ENCODE measurements at regions not wholly inside any gene's neighbourhood (a gene's known extent, or its start where the extent isn't known, plus 50 kb on each side); places are given as distances from the start of the nearest gene placed in this dataset.

GRCh38 chr4:138875891-138876608 lies 139.5 kb upstream of the NOCT start:
- ChIA-PET CTCF (interaction anchor here (0.9 to 1.5 kb wide), 4 partner anchors 41 to 1752 kb away, joined by 3 to 9 read pairs (median 3); no protein-coding TSS in a partner anchor), POLR2A (no interaction called here)
- H3K4me2 ChIP-seq (ENCODE audit: insufficient read depth, low read length): no peak overlapping the region
- no peak overlapping the region for H3K4me3 ChIP-seq (replicated peaks in 1 of 3; ENCODE audit: insufficient read depth in 1 of 3, low read depth in 1 of 3, low read length in 3 of 3)
- H3K9ac ChIP-seq (replicated peaks; ENCODE audit: extremely low read depth, insufficient read depth, low read length): peak overlapping the region; percentile 4
- dilution Hi-C loops (cut with MboI; ENCODE audit: extremely low pct_ligation_motif_present, low sequenced_read_pairs) (no loop called here), intact Hi-C loops (cut with micrococcal nuclease) (loop anchor here (1.0 to 10.0 kb wide), 3 partner anchors 35 to 1141 kb away; partner anchors contain the start of gene SLC7A11)
- DNase-seq (ENCODE audit: low read depth, low spot score): peak; percentile 56
- H3K27me3 ChIP-seq (ENCODE audit: control insufficient read depth in 2 of 2, insufficient read depth in 2 of 2, low read length in 2 of 2): peaks cover 2 to 3% of the 10 kb centered on the region in 2 experiments
- H3K27ac ChIP-seq (ENCODE audit: insufficient read depth, low read depth, low read length): peak overlapping the region; percentile 78
- no peaks in the 10 kb centered on the region for H3K79me2 ChIP-seq (ENCODE audit: control insufficient read depth, insufficient read depth, low read length)
- no peak for TF ChIP-seq GATA2 (IDR thresholded peaks at IDR 0.05; ENCODE audit: insufficient read depth, insufficient read length, low read depth, low read length)
- TF ChIP-seq MYC (IDR thresholded peaks at IDR 0.05; ENCODE audit: low read depth, low read length): no peak
- TF ChIP-seq FOS (IDR thresholded peaks at IDR 0.05; ENCODE audit: borderline replicate concordance, insufficient read depth, low read length): peak; percentile 52
- TF ChIP-seq CTCF (IDR thresholded peaks at IDR 0.05; ENCODE audit: extremely low read depth in 1 of 2, insufficient read depth in 1 of 2, low read depth in 1 of 2, low read length in 2 of 2): no peak
- TF ChIP-seq POLR2A (IDR thresholded peaks at IDR 0.05; ENCODE audit: low read depth, low read length): no peak
- TF ChIP-seq, protein P1, sequence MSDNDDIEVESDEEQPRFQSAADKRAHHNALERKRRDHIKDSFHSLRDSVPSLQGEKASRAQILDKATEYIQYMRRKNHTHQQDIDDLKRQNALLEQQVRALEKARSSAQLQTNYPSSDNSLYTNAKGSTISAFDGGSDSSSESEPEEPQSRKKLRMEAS (IDR thresholded peaks at IDR 0.05; ENCODE audit: insufficient read depth, insufficient read length): no peak
- no peak for TF ChIP-seq EZH2 (IDR thresholded peaks at IDR 0.05; ENCODE audit: borderline replicate concordance, low read depth, low read length, severe bottlenecking)
- peak; percentile 69 for TF ChIP-seq JUN (IDR thresholded peaks at IDR 0.05; ENCODE audit: borderline replicate concordance, insufficient read depth, insufficient read length, low read depth)
- no TSS peak for BruUV-seq (replicated peaks)
- H3K9me1 ChIP-seq (replicated peaks; ENCODE audit: control insufficient read depth, extremely low read depth, insufficient read depth, low read length): no peaks in the 10 kb centered on the region
- H3K9me3 ChIP-seq (replicated peaks; ENCODE audit: control insufficient read depth, insufficient read depth, low read length): no peaks in the 10 kb centered on the region
- H4K20me1 ChIP-seq (replicated peaks; ENCODE audit: control insufficient read depth, extremely low read depth, insufficient read depth, low read length): no peaks in the 10 kb centered on the region
- no peak overlapping the region for H2AFZ ChIP-seq (ENCODE audit: low read depth, low read length)
- peaks cover 12% of the 10 kb centered on the region for H3K4me1 ChIP-seq (ENCODE audit: control insufficient read depth, extremely low read depth, insufficient read depth, low read length)
- peak; percentile 86 for FAIRE-seq
- H3K36me3 ChIP-seq (ENCODE audit: control insufficient read depth in 2 of 2, extremely low read depth in 1 of 2, insufficient read depth in 2 of 2, low read length in 2 of 2): no peaks in the 10 kb centered on the region
